ENCODE measurements at regions not wholly inside any gene's neighbourhood (a gene's known extent, or its start where the extent isn't known, plus 50 kb on each side); places are given as distances from the start of the nearest gene placed in this dataset.

DNA sequence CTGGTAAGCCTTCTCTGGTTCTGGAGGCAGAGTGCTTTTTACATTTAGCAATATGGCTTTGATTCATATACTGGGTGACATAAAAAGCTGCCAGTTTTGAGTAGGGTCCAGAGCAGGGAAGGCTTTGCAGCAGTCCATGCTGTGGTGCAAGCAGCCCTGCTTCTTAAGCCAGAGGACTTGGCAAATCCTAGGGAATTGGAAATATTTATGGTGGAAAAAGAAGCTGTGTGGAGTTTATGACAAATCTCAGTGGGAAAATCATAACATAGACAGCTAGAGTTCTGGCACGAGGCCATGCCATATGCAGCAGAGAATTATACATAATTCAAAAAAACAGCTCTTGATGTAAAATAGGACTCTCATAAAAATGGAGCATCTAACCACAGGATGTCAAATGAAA, 536.4 kb downstream of the RASEF start (continued):
- TF ChIP-seq, protein P1, sequence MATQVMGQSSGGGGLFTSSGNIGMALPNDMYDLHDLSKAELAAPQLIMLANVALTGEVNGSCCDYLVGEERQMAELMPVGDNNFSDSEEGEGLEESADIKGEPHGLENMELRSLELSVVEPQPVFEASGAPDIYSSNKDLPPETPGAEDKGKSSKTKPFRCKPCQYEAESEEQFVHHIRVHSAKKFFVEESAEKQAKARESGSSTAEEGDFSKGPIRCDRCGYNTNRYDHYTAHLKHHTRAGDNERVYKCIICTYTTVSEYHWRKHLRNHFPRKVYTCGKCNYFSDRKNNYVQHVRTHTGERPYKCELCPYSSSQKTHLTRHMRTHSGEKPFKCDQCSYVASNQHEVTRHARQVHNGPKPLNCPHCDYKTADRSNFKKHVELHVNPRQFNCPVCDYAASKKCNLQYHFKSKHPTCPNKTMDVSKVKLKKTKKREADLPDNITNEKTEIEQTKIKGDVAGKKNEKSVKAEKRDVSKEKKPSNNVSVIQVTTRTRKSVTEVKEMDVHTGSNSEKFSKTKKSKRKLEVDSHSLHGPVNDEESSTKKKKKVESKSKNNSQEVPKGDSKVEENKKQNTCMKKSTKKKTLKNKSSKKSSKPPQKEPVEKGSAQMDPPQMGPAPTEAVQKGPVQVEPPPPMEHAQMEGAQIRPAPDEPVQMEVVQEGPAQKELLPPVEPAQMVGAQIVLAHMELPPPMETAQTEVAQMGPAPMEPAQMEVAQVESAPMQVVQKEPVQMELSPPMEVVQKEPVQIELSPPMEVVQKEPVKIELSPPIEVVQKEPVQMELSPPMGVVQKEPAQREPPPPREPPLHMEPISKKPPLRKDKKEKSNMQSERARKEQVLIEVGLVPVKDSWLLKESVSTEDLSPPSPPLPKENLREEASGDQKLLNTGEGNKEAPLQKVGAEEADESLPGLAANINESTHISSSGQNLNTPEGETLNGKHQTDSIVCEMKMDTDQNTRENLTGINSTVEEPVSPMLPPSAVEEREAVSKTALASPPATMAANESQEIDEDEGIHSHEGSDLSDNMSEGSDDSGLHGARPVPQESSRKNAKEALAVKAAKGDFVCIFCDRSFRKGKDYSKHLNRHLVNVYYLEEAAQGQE (IDR thresholded peaks at IDR 0.05; ENCODE audit: low read depth) = no peak
- no peak for TF ChIP-seq SIN3A (IDR thresholded peaks at IDR 0.05; ENCODE audit: low read depth)

DNA sequence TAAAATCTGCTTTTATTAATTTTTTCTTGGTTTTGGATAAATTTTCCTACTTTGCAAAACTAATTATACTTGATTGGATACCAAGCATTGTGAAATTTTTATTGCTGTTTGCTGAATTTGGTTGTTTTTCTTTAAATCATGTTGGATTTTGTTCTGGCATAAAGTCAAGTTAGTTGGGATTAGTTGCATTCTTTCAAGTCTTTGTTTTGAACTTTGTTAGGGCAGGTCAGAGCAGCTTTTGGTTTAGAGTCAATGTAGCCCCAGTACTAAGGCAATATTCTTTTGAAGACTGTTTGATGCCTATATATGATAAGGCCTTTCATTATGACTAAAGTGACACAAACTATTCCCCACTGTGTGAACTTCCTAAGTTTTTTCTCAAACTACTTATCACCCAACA, 531.1 kb downstream of the RASEF start:
- Histone ChIP-seq H3K36me3 (ENCODE audit: control insufficient read depth in 1 of 2, insufficient read depth in 2 of 2, low read length in 2 of 2) (no peaks in the 10 kb centered on the region), H3K4me2 (ENCODE audit: low read length) (no peak overlapping the region), H3K4me1 (ENCODE audit: control insufficient read depth in 1 of 2, insufficient read depth in 2 of 2, low read length in 2 of 2) (no peaks in the 10 kb centered on the region), H3K9ac (ENCODE audit: low read length) (no peak overlapping the region), H3K79me2 (ENCODE audit: insufficient read depth, low read length) (no peaks in the 10 kb centered on the region), H3K9me3 (ENCODE audit: control insufficient read depth in 1 of 2, insufficient read depth in 1 of 2, low read depth in 1 of 2, low read length in 2 of 2) (peaks cover 0 to 4% of the 10 kb centered on the region in 2 experiments; a peak in 2 of 4 replicates), H2AFZ (ENCODE audit: low read depth, low read length, poor library complexity, severe bottlenecking) (no peak overlapping the region), H3K27ac (ENCODE audit: low read depth, low read length) (no peak overlapping the region), H3K27me3 (ENCODE audit: insufficient read depth, low read length) (no peaks in the 10 kb centered on the region), H3K4me3 (replicated peaks in 1 of 2; ENCODE audit: low read depth in 1 of 2, low read length in 2 of 2) (no peak overlapping the region), H3K9me2 (ENCODE audit: insufficient read depth) (no peaks in the 10 kb centered on the region), H4K20me1 (ENCODE audit: insufficient read depth) (no peaks in the 10 kb centered on the region)
- ChIA-PET POLR2A (no interaction called here), CTCF (no interaction called here), RAD21 (ENCODE audit: low non-redundant PET in 1 of 2, low total read pairs in 2 of 2, uncharacterized antibody in 2 of 2, unreplicated experiment in 2 of 2) (no interaction called here)
- no TSS peak for BruUV-seq (replicated peaks)
- intact Hi-C loops (cut with micrococcal nuclease) = no loop called here
- DNase-seq (ENCODE audit: low read depth, low spot score) (no peak), ATAC-seq (no peak)
- no peak for TF ChIP-seq RAD21 (IDR thresholded peaks at IDR 0.05; ENCODE audit: low read depth)
- TF ChIP-seq SIN3A (IDR thresholded peaks at IDR 0.05; ENCODE audit: low read depth) = no peak
- TF ChIP-seq FOSL1 (IDR thresholded peaks at IDR 0.05; ENCODE audit: low read depth) = no peak
- TF ChIP-seq, protein P2, sequence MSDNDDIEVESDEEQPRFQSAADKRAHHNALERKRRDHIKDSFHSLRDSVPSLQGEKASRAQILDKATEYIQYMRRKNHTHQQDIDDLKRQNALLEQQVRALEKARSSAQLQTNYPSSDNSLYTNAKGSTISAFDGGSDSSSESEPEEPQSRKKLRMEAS (IDR thresholded peaks at IDR 0.05) = no peak
- no peak for TF ChIP-seq TCF7L2 (IDR thresholded peaks at IDR 0.05; ENCODE audit: borderline replicate concordance, extremely low read depth, insufficient read depth, insufficient read length)
- no peak for TF ChIP-seq EGR1 (IDR thresholded peaks at IDR 0.05; ENCODE audit: low read depth)
- TF ChIP-seq, protein P3, sequence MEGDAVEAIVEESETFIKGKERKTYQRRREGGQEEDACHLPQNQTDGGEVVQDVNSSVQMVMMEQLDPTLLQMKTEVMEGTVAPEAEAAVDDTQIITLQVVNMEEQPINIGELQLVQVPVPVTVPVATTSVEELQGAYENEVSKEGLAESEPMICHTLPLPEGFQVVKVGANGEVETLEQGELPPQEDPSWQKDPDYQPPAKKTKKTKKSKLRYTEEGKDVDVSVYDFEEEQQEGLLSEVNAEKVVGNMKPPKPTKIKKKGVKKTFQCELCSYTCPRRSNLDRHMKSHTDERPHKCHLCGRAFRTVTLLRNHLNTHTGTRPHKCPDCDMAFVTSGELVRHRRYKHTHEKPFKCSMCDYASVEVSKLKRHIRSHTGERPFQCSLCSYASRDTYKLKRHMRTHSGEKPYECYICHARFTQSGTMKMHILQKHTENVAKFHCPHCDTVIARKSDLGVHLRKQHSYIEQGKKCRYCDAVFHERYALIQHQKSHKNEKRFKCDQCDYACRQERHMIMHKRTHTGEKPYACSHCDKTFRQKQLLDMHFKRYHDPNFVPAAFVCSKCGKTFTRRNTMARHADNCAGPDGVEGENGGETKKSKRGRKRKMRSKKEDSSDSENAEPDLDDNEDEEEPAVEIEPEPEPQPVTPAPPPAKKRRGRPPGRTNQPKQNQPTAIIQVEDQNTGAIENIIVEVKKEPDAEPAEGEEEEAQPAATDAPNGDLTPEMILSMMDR (IDR thresholded peaks at IDR 0.05 in 2 of 3, conservative IDR thresholded peaks at IDR 0.05 in 1 of 3; ENCODE audit: borderline replicate concordance in 1 of 3, insufficient read depth in 1 of 3, low read depth in 2 of 3, low read length in 2 of 3) = no peak
- TF ChIP-seq, protein P4, sequence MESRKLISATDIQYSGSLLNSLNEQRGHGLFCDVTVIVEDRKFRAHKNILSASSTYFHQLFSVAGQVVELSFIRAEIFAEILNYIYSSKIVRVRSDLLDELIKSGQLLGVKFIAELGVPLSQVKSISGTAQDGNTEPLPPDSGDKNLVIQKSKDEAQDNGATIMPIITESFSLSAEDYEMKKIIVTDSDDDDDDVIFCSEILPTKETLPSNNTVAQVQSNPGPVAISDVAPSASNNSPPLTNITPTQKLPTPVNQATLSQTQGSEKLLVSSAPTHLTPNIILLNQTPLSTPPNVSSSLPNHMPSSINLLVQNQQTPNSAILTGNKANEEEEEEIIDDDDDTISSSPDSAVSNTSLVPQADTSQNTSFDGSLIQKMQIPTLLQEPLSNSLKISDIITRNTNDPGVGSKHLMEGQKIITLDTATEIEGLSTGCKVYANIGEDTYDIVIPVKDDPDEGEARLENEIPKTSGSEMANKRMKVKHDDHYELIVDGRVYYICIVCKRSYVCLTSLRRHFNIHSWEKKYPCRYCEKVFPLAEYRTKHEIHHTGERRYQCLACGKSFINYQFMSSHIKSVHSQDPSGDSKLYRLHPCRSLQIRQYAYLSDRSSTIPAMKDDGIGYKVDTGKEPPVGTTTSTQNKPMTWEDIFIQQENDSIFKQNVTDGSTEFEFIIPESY (IDR thresholded peaks at IDR 0.05; ENCODE audit: extremely low read depth, insufficient replicate concordance, low read length) = no peak
- TF ChIP-seq EZH2 (IDR thresholded peaks at IDR 0.05) = no peak
- TF ChIP-seq ELF1 (IDR thresholded peaks at IDR 0.05; ENCODE audit: borderline replicate concordance, low read depth) = no peak
- no peak for TF ChIP-seq ZFX (IDR thresholded peaks at IDR 0.05)
- TF ChIP-seq ZNF274 (IDR thresholded peaks at IDR 0.05; ENCODE audit: low read depth, low read length) = no peak
- no peak for TF ChIP-seq SRF (IDR thresholded peaks at IDR 0.05; ENCODE audit: low read depth)
